ENCODE measurements at regions not wholly inside any gene's neighbourhood (a gene's known extent, or its start where the extent isn't known, plus 50 kb on each side); places are given as distances from the start of the nearest gene placed in this dataset.

DNA sequence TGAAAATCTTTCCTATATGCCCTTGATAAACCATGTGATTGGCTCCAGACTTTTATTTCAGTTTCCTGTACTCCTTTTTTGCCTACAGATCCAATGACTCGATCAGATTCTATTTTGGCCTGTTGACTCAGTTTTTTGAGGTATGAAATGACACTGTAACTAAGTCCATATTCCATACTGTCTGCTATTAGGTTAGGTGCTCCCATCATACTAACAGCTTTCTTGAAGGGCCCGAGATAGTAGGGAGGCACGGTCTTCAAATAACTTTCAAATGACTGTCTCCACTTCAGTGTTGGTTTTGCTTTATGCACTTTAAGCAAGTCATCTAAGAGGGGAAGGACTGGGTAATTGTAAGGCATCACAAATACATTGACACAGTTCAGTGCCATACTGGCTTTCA is 295.4 kb upstream of the DAB2 start:
- TF ChIP-seq CTCF (conservative IDR thresholded peaks at IDR 0.05; ENCODE audit: low read depth, low read length) (no peak), EZH2phosphoT487 (IDR thresholded peaks at IDR 0.05; ENCODE audit: borderline replicate concordance, low read length) (no peak)
